ENCODE measurements at regions not wholly inside any gene's neighbourhood (a gene's known extent, or its start where the extent isn't known, plus 50 kb on each side); places are given as distances from the start of the nearest gene placed in this dataset.

DNA sequence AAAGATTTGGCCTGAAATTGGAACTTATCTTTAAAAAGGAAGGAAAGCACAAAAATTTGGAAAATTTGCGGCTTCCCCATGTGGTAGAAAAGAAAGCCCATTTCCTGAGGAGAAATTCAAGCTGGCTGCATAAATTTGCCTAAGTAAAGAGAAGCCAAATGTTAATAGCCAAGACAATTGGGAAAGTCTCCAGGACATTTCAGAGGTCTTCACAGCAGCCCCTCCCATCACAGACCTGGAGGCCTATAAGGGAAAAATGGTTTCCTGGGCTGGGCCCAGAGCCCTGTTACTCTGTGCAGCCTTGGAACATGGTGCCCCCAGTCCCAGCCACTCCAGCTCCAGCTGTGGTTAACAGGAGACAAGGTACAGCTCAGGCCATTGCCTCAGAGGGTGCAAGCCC lies 736.5 kb downstream of the HACE1 start (continued):
- TF ChIP-seq ARID4B (CRISPR knock-in tag; IDR thresholded peaks at IDR 0.05; ENCODE audit: borderline replicate concordance) (no peak), TEAD1 (CRISPR knock-in tag; IDR thresholded peaks at IDR 0.05) (no peak), EMX1 (CRISPR knock-in tag; IDR thresholded peaks at IDR 0.05) (no peak), HMGA2 (CRISPR knock-in tag; IDR thresholded peaks at IDR 0.05) (no peak)
- TF ChIP-seq, protein P1, sequence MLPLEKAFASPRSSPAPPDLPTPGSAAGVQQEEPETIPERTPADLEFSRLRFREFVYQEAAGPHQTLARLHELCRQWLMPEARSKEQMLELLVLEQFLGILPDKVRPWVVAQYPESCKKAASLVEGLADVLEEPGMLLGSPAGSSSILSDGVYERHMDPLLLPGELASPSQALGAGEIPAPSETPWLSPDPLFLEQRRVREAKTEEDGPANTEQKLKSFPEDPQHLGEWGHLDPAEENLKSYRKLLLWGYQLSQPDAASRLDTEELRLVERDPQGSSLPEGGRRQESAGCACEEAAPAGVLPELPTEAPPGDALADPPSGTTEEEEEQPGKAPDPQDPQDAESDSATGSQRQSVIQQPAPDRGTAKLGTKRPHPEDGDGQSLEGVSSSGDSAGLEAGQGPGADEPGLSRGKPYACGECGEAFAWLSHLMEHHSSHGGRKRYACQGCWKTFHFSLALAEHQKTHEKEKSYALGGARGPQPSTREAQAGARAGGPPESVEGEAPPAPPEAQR (CRISPR knock-in tag; IDR thresholded peaks at IDR 0.05), result no peak

- no peak for ATAC-seq
- no peak for DNase-seq (ENCODE audit: low spot score)
- no peak overlapping the region for H3K27ac Mint-ChIP-seq
Measured at GRCh38 chr6:104118274-104118673, 741.4 kb downstream of the HACE1 start.

DNA sequence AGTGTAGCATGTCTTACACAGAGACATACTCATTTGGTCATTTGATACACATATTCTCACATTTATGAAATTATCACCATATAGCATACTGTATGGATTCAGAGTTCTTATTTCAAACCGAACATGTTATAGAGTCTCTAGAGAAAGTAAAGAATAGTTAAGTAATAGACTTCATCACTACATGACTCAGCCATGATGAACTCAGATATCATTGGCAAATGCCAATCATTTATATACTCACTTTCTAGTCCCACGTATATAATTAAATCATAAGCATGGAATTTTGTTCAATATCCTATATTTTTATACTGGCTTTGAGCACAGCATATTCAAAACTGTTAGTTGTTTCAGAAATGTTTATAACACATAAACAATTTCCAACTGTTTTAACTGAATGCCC lies 749.9 kb downstream of the HACE1 start:
- ChIA-PET POLR2A (no interaction called here), CTCF (no interaction called here)
- ATAC-seq, result no peak
- H3K4me3 Mint-ChIP-seq, result no peak overlapping the region
- no peaks in the 10 kb centered on the region for H3K9me3 Mint-ChIP-seq
- H3K36me3 Mint-ChIP-seq, result no peaks in the 10 kb centered on the region
- no peak for DNase-seq (ENCODE audit: low spot score)
- no peak overlapping the region for H3K27ac Mint-ChIP-seq
- H3K4me1 Mint-ChIP-seq, result no peaks in the 10 kb centered on the region
- H3K27me3 Mint-ChIP-seq (ENCODE audit: low read depth), result no peaks in the 10 kb centered on the region
- TF ChIP-seq IRF1 (CRISPR knock-in tag; IDR thresholded peaks at IDR 0.05) (no peak), HMGXB4 (CRISPR knock-in tag; IDR thresholded peaks at IDR 0.05) (no peak), ZBTB21 (CRISPR knock-in tag; IDR thresholded peaks at IDR 0.05; ENCODE audit: borderline replicate concordance) (no peak), NR2C2 (CRISPR knock-in tag; IDR thresholded peaks at IDR 0.05) (no peak), IRF2 (CRISPR knock-in tag; IDR thresholded peaks at IDR 0.05; ENCODE audit: borderline replicate concordance, low read depth) (no peak)

More at GRCh38 chr6:104118274-104118673, 741.4 kb downstream of the HACE1 start:
- H3K4me3 Mint-ChIP-seq, result no peak overlapping the region
- ChIA-PET CTCF (no interaction called here), POLR2A (no interaction called here)
- TF ChIP-seq STAT6 (CRISPR knock-in tag; conservative IDR thresholded peaks at IDR 0.05; ENCODE audit: low read depth), result no peak
- TF ChIP-seq SP1 (CRISPR knock-in tag; conservative IDR thresholded peaks at IDR 0.05), result no peak
- TF ChIP-seq ZNF138 (CRISPR knock-in tag; conservative IDR thresholded peaks at IDR 0.05), result no peak
- no peak for TF ChIP-seq E2F5 (CRISPR knock-in tag; IDR thresholded peaks at IDR 0.05)
- no peak for TF ChIP-seq JAZF1 (CRISPR knock-in tag; IDR thresholded peaks at IDR 0.05)
- no peak for TF ChIP-seq NFYB (CRISPR knock-in tag; conservative IDR thresholded peaks at IDR 0.05; ENCODE audit: low read depth)
- H3K9me3 Mint-ChIP-seq, result peaks cover 35% of the 10 kb centered on the region
- H3K27me3 Mint-ChIP-seq (ENCODE audit: low read depth), result no peaks in the 10 kb centered on the region
- H3K36me3 Mint-ChIP-seq, result peaks cover 15% of the 10 kb centered on the region
- peaks cover 14% of the 10 kb centered on the region for H3K4me1 Mint-ChIP-seq

All from WTC11 (cell line).